Cardiac fibroblast (primary cell): ENCODE measurements at regions not wholly inside any gene's neighbourhood (a gene's known extent, or its start where the extent isn't known, plus 50 kb on each side); places are given as distances from the start of the nearest gene placed in this dataset.
"Not testable (repeated sequence)": the region's sequence is repeated elsewhere in the genome, so short reads cannot be mapped to it uniquely, and the experiment has no call there.

Source experiments
- DNase-seq, 2 donors: peaks; one replicate each; pipeline versions ENCODE4 v3.0.0 to v3.0.0-alpha.2; 2010; ENCODE audit warnings: low read depth in 2 of 2
- H3K4me3 ChIP-seq, 2 donors: replicated peaks in 1 of 2; 1 replicate in 1 of 2; 2 replicates in 1 of 2; pipeline ENCODE4 v1.5.1; 2011; ENCODE audit warnings: low read depth in 2 of 2, low read length in 2 of 2, mild to moderate bottlenecking in 2 of 2, moderate library complexity in 1 of 2
- CTCF ChIP-seq: IDR thresholded peaks from one replicate; pipeline ENCODE4 v1.5.1; 2011; ENCODE audit warnings: low read depth, mild to moderate bottlenecking, low read length, inconsistent platforms

GRCh38 chr4:17020451-17020850, 122.0 kb upstream of the LDB2 start:
- no peak for TF ChIP-seq CTCF

GRCh38 chr4:17018621-17019020, 120.2 kb upstream of the LDB2 start:
- DNase-seq, H3K4me3 ChIP-seq: not testable (repeated sequence)

More at GRCh38 chr4:17020451-17020850, 122.0 kb upstream of the LDB2 start:
- H3K4me3 ChIP-seq = no peak overlapping the region
- DNase-seq = no peak

- no peak overlapping the region for H3K4me3 ChIP-seq
- TF ChIP-seq CTCF = no peak
- peak; percentile 34 to 53 for DNase-seq
These were observed 119.6 kb upstream of the LDB2 start for GRCh38 chr4:17018013-17018412.

- DNase-seq = peak; percentile 46 to 75
- no peak overlapping the region for H3K4me3 ChIP-seq
- no peak for TF ChIP-seq CTCF
These were observed 115.0 kb upstream of the LDB2 start for GRCh38 chr4:17013382-17014006.

GRCh38 chr4:17012451-17012850, 114.0 kb upstream of the LDB2 start:
- no peak for DNase-seq
- no peak overlapping the region for H3K4me3 ChIP-seq
- no peak for TF ChIP-seq CTCF

- no peak for DNase-seq
- no peak overlapping the region for H3K4me3 ChIP-seq
- no peak for TF ChIP-seq CTCF
These were observed 112.1 kb upstream of the LDB2 start for GRCh38 chr4:17010426-17011087.

GRCh38 chr4:17009871-17010367, 111.5 kb upstream of the LDB2 start:
- DNase-seq = no peak
- no peak overlapping the region for H3K4me3 ChIP-seq
- no peak for TF ChIP-seq CTCF
